ENCODE measurements at regions not wholly inside any gene's neighbourhood (a gene's known extent, or its start where the extent isn't known, plus 50 kb on each side); places are given as distances from the start of the nearest gene placed in this dataset.

DNA sequence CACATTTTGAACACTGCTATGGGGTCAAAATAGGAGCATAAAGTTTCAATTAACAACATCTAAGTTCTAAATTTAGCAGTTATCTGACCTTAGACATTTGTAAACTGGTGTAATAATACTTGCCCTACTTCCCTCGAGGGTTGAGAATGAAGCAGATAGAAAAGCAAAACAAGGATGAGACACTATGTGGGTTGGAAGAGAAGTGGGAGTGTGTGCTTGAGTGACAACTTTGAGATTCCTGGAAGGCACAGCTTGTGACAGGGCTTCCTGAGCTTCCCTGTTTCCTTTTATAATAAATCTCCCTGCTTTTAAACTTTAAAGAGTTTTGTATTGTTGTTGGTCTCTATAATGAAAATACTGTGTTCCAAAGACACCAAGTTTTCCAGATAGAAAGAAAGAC, 128.6 kb upstream of the CHST9 start:
- TF ChIP-seq, protein P1, sequence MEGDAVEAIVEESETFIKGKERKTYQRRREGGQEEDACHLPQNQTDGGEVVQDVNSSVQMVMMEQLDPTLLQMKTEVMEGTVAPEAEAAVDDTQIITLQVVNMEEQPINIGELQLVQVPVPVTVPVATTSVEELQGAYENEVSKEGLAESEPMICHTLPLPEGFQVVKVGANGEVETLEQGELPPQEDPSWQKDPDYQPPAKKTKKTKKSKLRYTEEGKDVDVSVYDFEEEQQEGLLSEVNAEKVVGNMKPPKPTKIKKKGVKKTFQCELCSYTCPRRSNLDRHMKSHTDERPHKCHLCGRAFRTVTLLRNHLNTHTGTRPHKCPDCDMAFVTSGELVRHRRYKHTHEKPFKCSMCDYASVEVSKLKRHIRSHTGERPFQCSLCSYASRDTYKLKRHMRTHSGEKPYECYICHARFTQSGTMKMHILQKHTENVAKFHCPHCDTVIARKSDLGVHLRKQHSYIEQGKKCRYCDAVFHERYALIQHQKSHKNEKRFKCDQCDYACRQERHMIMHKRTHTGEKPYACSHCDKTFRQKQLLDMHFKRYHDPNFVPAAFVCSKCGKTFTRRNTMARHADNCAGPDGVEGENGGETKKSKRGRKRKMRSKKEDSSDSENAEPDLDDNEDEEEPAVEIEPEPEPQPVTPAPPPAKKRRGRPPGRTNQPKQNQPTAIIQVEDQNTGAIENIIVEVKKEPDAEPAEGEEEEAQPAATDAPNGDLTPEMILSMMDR (IDR thresholded peaks at IDR 0.05; ENCODE audit: insufficient read depth, low read length, severe bottlenecking): no peak
- H3K36me3 ChIP-seq (ENCODE audit: control insufficient read depth, insufficient read depth, low read length): no peaks in the 10 kb centered on the region

GRCh38 chr18:27312853-27313252, 127.7 kb upstream of the CHST9 start:
- FAIRE-seq (no peak), DNase-seq (ENCODE audit: low read depth) (no peak)
- no peaks in the 10 kb centered on the region for H3K36me3 ChIP-seq (ENCODE audit: control insufficient read depth, insufficient read depth, low read length)
- TF ChIP-seq, protein P1 (IDR thresholded peaks at IDR 0.05; ENCODE audit: insufficient read depth, low read length, severe bottlenecking): no peak
- H3K4me3 ChIP-seq (ENCODE audit: low read depth, low read length): no peak overlapping the region
- H3K27me3 ChIP-seq (ENCODE audit: control insufficient read depth, insufficient read depth, low read length): no peaks in the 10 kb centered on the region

More for the DNA sequence above, 128.6 kb upstream of the CHST9 start:
- Histone ChIP-seq H3K4me3 (ENCODE audit: low read depth, low read length) (no peak overlapping the region), H3K27me3 (ENCODE audit: control insufficient read depth, insufficient read depth, low read length) (no peaks in the 10 kb centered on the region)
- FAIRE-seq (no peak), DNase-seq (ENCODE audit: low read depth) (no peak)

- H3K36me3 ChIP-seq (ENCODE audit: control insufficient read depth, insufficient read depth, low read length): no peaks in the 10 kb centered on the region
- no peak for DNase-seq (ENCODE audit: low read depth)
- TF ChIP-seq, protein P1 (IDR thresholded peaks at IDR 0.05; ENCODE audit: insufficient read depth, low read length, severe bottlenecking): no peak
- no peak overlapping the region for H3K4me3 ChIP-seq (ENCODE audit: low read depth, low read length)
- no peaks in the 10 kb centered on the region for H3K27me3 ChIP-seq (ENCODE audit: control insufficient read depth, insufficient read depth, low read length)
- FAIRE-seq: no peak
Observed at GRCh38 chr18:27312153-27312552, 127.0 kb upstream of the CHST9 start.

DNA sequence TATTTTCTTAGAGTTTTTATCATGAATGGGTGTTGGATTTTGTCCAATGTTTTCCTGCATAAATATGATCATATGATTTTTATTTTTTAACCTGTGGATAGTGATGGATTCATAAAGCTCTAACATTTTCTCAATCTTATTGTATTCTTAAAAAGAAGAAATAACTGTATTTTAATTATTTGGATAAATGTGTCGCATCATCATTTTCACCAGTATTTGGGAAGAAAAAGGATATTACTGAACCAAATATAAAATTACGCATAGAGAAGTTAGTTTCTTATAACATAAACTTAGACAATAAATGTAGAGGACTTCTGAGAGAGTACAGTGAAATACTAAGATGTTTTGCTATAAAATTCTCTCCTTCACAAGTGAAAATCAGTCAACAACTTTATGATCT, 126.0 kb upstream of the CHST9 start:
- Histone ChIP-seq H3K4me3 (ENCODE audit: low read depth, low read length) (no peak overlapping the region), H3K36me3 (ENCODE audit: control insufficient read depth, insufficient read depth, low read length) (no peaks in the 10 kb centered on the region), H3K27me3 (ENCODE audit: control insufficient read depth, insufficient read depth, low read length) (no peaks in the 10 kb centered on the region)
- TF ChIP-seq, protein P1 (IDR thresholded peaks at IDR 0.05; ENCODE audit: insufficient read depth, low read length, severe bottlenecking): no peak
- DNase-seq (ENCODE audit: low read depth) (no peak), FAIRE-seq (no peak)

- FAIRE-seq: no peak
Observed at GRCh38 chr18:27301615-27302378, 116.7 kb upstream of the CHST9 start.

More at GRCh38 chr18:27301615-27302378, 116.7 kb upstream of the CHST9 start:
- Histone ChIP-seq H3K4me3 (ENCODE audit: low read depth, low read length) (no peak overlapping the region), H3K27me3 (ENCODE audit: control insufficient read depth, insufficient read depth, low read length) (no peaks in the 10 kb centered on the region), H3K36me3 (ENCODE audit: control insufficient read depth, insufficient read depth, low read length) (no peaks in the 10 kb centered on the region)
- DNase-seq (ENCODE audit: low read depth): no peak
- TF ChIP-seq, protein P1 (IDR thresholded peaks at IDR 0.05; ENCODE audit: insufficient read depth, low read length, severe bottlenecking): no peak

All from bronchial epithelial cell (primary cell).